K562 (cell line): ENCODE measurements at regions not wholly inside any gene's neighbourhood (a gene's known extent, or its start where the extent isn't known, plus 50 kb on each side); places are given as distances from the start of the nearest gene placed in this dataset.

Experiments used
- ATAC-seq: fragments of 200-7000 bp; cut with Tn5 transposase; 3 replicates; pipeline ENCODE4 v1.9.1; 2020; ENCODE audit warnings: moderate library complexity
- BruUV-seq: library from RNA; stranded (reverse); fragments of 400-500 nt; replicated peaks from 2 replicates; lab custom pipeline; 2021; lab: Mats Ljungman, UMichigan
- CTCF ChIA-PET: fragments of 300-600 bp; formaldehyde crosslinking; extraction: SDS; loops from one replicate; lab custom pipeline; 2021; ENCODE audit warnings: low intra/inter-chr PET ratio; lab: Yijun Ruan, JAX
- POLR2A ChIA-PET: fragments of 300-600, 350-650 bp; sonication (Branson Sonifier 250); formaldehyde crosslinking; extraction: SDS; loops from one replicate; lab custom pipeline; 2021; ENCODE audit warnings: antibody characterized with exemption, inconsistent platforms; lab: Yijun Ruan, JAX
- DNase-seq, 4 experiments: peaks; one replicate each; pipeline versions ENCODE4 v3.0.0 to v3.0.0-alpha.2; 2011 to 2018; ENCODE audit warnings: low spot score in 3 of 4, mixed read lengths in 3 of 4; ENCODE audit errors: extremely low read depth in 1 of 4
- FAIRE-seq: peaks from 2 replicates; lab custom pipeline; 2011; peaks lifted over from hg19 to GRCh38; lab: Jason Lieb, UNC
- H2AFZ ChIP-seq: 2 replicates; pipeline ENCODE4 v1.6.0; 2011; ENCODE audit warnings: low read depth, low read length, control low read depth, inconsistent platforms
- H3K27ac ChIP-seq: fragments of 200-600 bp; 3 replicates; pipeline ENCODE4 v1.8.0; 2011; ENCODE audit warnings: low read depth, mild to moderate bottlenecking, control low read depth, inconsistent platforms, low read length, moderate library complexity, mixed read lengths; ENCODE audit errors: extremely low read depth
- H3K27me3 ChIP-seq, 2 experiments: fragments of 300-600 bp in 1 of 2; 2 replicates in 1 of 2; 3 replicates in 1 of 2; pipeline versions ENCODE4 v1.6.0 to v1.8.0; 2011; ENCODE audit warnings: inconsistent platforms in 2 of 2, low read length in 2 of 2, mild to moderate bottlenecking in 1 of 2, mixed read lengths in 1 of 2, moderate library complexity in 1 of 2; ENCODE audit not compliant: control insufficient read depth in 2 of 2, insufficient read depth in 2 of 2
- H3K36me3 ChIP-seq: fragments of 300-600 bp; 3 replicates; pipeline ENCODE4 v1.8.0; 2011; ENCODE audit warnings: mild to moderate bottlenecking, low read length, inconsistent platforms; ENCODE audit not compliant: control insufficient read depth, insufficient read depth
- H3K4me1 ChIP-seq, 2 experiments: fragments of 200-600 bp in 1 of 2; replicated peaks in 1 of 2; 2 replicates in 1 of 2; 3 replicates in 1 of 2; pipeline versions ENCODE4 v1.5.1 to v1.8.0; 2011; ENCODE audit warnings: inconsistent platforms in 2 of 2, low read length in 2 of 2, mild to moderate bottlenecking in 1 of 2, mixed read lengths in 1 of 2, moderate library complexity in 1 of 2; ENCODE audit not compliant: control insufficient read depth in 2 of 2, insufficient read depth in 2 of 2
- H3K4me2 ChIP-seq: 2 replicates; pipeline ENCODE4 v1.6.1; 2011; ENCODE audit warnings: low read length, control low read depth, inconsistent platforms, mixed read lengths; ENCODE audit not compliant: insufficient read depth
- H3K4me3 ChIP-seq: fragments of 200-600 bp; sonication (generic), shearing (Covaris generic); 2 replicates; pipeline ENCODE4 v1.5.1; 2016; ENCODE audit warnings: control low read depth, inconsistent platforms
- H3K79me2 ChIP-seq: fragments of 200-600 bp; 3 replicates; pipeline ENCODE4 v1.8.0; 2011; ENCODE audit warnings: low read length, inconsistent platforms; ENCODE audit not compliant: control insufficient read depth, insufficient read depth
- H3K9ac ChIP-seq, 2 experiments: 2 replicates each; pipeline versions ENCODE4 v1.6.0 to v1.6.1; 2011; ENCODE audit warnings: low read depth in 2 of 2, low read length in 2 of 2, control low read depth in 1 of 2, inconsistent platforms in 1 of 2, mild to moderate bottlenecking in 1 of 2, mixed read lengths in 1 of 2; ENCODE audit not compliant: insufficient read depth in 1 of 2
- H3K9me1 ChIP-seq: one replicate; pipeline ENCODE4 v1.6.0; 2011; ENCODE audit warnings: inconsistent platforms, mild to moderate bottlenecking, low read length, moderate library complexity; ENCODE audit not compliant: control insufficient read depth, insufficient read depth
- H3K9me3 ChIP-seq: replicated peaks from 2 replicates; pipeline ENCODE4 v1.5.1; 2011; ENCODE audit warnings: low read depth, low read length, inconsistent platforms; ENCODE audit not compliant: control insufficient read depth, insufficient read depth
- H4K20me1 ChIP-seq: replicated peaks from 2 replicates; pipeline ENCODE4 v1.6.1; 2011; ENCODE audit warnings: low read length, inconsistent platforms, mixed read lengths; ENCODE audit not compliant: control insufficient read depth, insufficient read depth
- ARID3B ChIP-seq: fragments of 250-450 bp; sonication (Bioruptor Pico); IDR thresholded peaks from 2 replicates; pipeline ENCODE4 v1.4.0; 2020; ENCODE audit warnings: borderline replicate concordance
- DNMT1 ChIP-seq: fragments of 450-650 bp; IDR thresholded peaks from 2 replicates; pipeline ENCODE4 v1.6.1; 2016; ENCODE audit warnings: antibody characterized with exemption, mild to moderate bottlenecking
- MTA3 ChIP-seq: fragments of 450-650 bp; formaldehyde crosslinking; IDR thresholded peaks from 2 replicates; pipeline ENCODE4 v1.6.1; 2017; ENCODE audit warnings: mild to moderate bottlenecking, borderline replicate concordance
- SPI1 ChIP-seq: IDR thresholded peaks from 2 replicates; pipeline ENCODE4 v1.6.1; 2011; ENCODE audit warnings: low read depth, low read length, control low read depth, borderline replicate concordance
- TAF9B ChIP-seq: fragments of 450-650 bp; IDR thresholded peaks from 2 replicates; pipeline ENCODE4 v1.6.1; 2018; ENCODE audit warnings: mild to moderate bottlenecking; ENCODE audit not compliant: partially characterized antibody
- TBP ChIP-seq: optimal IDR thresholded peaks from 2 replicates; pipeline ENCODE3; 2011; ENCODE audit warnings: low read depth, low read length, improper control_type of control experiment
- ZBED1 ChIP-seq: IDR thresholded peaks from 2 replicates; pipeline ENCODE4 v1.6.1; 2014
- WGBS: fragments of 100-300 bp; shearing (Covaris generic); methylation state at CpG from one replicate; pipeline ENCODE4 v1.1.6; 2016; ENCODE audit warnings: low coverage, mixed read lengths; ENCODE audit not compliant: insufficient coverage; ENCODE audit errors: missing lambda C conversion rate; 5-methylcytosine and 5-hydroxymethylcytosine counted together
- in situ Hi-C: fragments of 300-500 bp; cut with MboI; formaldehyde crosslinking; loops from 4 replicates; pipeline ENCODE4 v1.15.0; 2018; ENCODE audit warnings: inconsistent platforms, mixed read lengths
- intact Hi-C: fragments of 100-400 bp; cut with micrococcal nuclease; formaldehyde crosslinking; loops from 2 replicates; pipeline ENCODE4 v1.14.2; 2022
- TF ChIP-seq, protein P1 (sequence below): fragments of 250-450 bp; sonication (Bioruptor Pico); IDR thresholded peaks from 2 replicates; pipeline ENCODE4 v1.5.1; 2021; ENCODE audit warnings: mild to moderate bottlenecking

- ChIA-PET CTCF (no interaction called here), POLR2A (interaction anchor here (0.7 kb wide), 1 partner anchor 10 kb away, joined by 3 read pairs; no protein-coding TSS in a partner anchor)
- BruUV-seq: no TSS peak
- FAIRE-seq (no peak), ATAC-seq (no peak), DNase-seq (no peak)
- TF ChIP-seq ZBED1 (no peak), TAF9B (no peak), ARID3B (no peak), TBP (no peak), SPI1 (no peak), MTA3 (no peak), DNMT1 (no peak)
- TF ChIP-seq, protein P1, sequence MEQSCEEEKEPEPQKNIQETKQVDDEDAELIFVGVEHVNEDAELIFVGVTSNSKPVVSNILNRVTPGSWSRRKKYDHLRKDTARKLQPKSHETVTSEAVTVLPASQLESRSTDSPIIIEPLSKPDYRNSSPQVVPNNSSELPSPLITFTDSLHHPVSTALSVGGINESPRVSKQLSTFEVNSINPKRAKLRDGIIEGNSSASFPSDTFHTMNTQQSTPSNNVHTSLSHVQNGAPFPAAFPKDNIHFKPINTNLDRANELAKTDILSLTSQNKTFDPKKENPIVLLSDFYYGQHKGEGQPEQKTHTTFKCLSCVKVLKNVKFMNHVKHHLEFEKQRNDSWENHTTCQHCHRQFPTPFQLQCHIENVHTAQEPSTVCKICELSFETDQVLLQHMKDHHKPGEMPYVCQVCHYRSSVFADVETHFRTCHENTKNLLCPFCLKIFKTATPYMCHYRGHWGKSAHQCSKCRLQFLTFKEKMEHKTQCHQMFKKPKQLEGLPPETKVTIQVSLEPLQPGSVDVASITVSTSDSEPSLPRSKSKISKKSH (CRISPR knock-in tag): no peak
- Histone ChIP-seq H3K9ac (no peak overlapping the region), H3K36me3 (no peaks in the 10 kb centered on the region), H3K27ac (no peak overlapping the region), H4K20me1 (no peaks in the 10 kb centered on the region), H3K4me1 (peaks cover 12 to 46% of the 10 kb centered on the region in 2 experiments), H3K27me3 (no peaks in the 10 kb centered on the region), H3K9me1 (no peaks in the 10 kb centered on the region), H3K4me3 (no peak overlapping the region), H3K79me2 (no peaks in the 10 kb centered on the region), H3K4me2 (no peak overlapping the region), H2AFZ (peak overlapping the region; percentile 21; the same call in 1 of the 2 replicates), H3K9me3 (no peaks in the 10 kb centered on the region)
- in situ Hi-C loops (no loop called here), intact Hi-C loops (no loop called here)
- WGBS: 55% methylated on average over 3 of the region's 3 CpGs
Observed at GRCh38 chr1:67893126-67893495, 59.8 kb upstream of the GNG12 start.
